Fibroblast of villous mesenchyme (primary cell): ENCODE measurements at regions not wholly inside any gene's neighbourhood (a gene's known extent, or its start where the extent isn't known, plus 50 kb on each side); places are given as distances from the start of the nearest gene placed in this dataset.
A peak's percentile ranks its signal among the peaks of the same experiment; 100 is the strongest.

ENCODE experiments used
- DNase-seq: peaks from one replicate; pipeline ENCODE4 v3.0.0-alpha.2; 2010; ENCODE audit warnings: low read depth
- H3K4me3 ChIP-seq: 2 replicates; pipeline ENCODE4 v1.5.1; 2011; ENCODE audit warnings: low read depth, mild to moderate bottlenecking, low read length
- TF ChIP-seq, protein P1 (sequence below): IDR thresholded peaks from 2 replicates; pipeline ENCODE4 v1.5.1; 2012; ENCODE audit warnings: low read depth, mild to moderate bottlenecking, low read length; ENCODE audit not compliant: insufficient read depth

- H3K4me3 ChIP-seq, result no peak overlapping the region
- DNase-seq, result peak; percentile 77
- TF ChIP-seq, protein P1, sequence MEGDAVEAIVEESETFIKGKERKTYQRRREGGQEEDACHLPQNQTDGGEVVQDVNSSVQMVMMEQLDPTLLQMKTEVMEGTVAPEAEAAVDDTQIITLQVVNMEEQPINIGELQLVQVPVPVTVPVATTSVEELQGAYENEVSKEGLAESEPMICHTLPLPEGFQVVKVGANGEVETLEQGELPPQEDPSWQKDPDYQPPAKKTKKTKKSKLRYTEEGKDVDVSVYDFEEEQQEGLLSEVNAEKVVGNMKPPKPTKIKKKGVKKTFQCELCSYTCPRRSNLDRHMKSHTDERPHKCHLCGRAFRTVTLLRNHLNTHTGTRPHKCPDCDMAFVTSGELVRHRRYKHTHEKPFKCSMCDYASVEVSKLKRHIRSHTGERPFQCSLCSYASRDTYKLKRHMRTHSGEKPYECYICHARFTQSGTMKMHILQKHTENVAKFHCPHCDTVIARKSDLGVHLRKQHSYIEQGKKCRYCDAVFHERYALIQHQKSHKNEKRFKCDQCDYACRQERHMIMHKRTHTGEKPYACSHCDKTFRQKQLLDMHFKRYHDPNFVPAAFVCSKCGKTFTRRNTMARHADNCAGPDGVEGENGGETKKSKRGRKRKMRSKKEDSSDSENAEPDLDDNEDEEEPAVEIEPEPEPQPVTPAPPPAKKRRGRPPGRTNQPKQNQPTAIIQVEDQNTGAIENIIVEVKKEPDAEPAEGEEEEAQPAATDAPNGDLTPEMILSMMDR, result no peak
Observed at GRCh38 chr6:140623498-140623897, 1249.0 kb upstream of the CITED2 start.

DNA sequence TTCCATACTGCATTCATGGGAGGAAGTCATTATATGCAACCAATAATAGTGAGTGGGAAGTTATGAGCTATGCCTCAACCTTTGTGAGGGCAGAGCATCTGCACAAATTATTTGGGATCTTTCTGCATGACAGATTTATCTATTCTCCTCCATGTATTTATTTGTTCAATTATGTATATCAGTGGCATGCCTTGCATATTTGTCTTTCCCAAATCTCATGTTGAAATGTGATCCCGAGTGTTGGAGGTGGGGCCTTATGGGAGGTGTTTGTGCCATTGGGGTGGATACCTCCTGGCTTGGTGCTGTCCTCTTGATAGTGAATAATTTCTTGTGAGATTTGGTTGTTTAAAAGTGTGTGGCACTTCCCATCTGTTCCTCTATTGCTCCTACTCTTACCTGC is 1246.0 kb upstream of the CITED2 start:
- TF ChIP-seq, protein P1, result no peak
- DNase-seq, result no peak
- no peak overlapping the region for H3K4me3 ChIP-seq

DNA sequence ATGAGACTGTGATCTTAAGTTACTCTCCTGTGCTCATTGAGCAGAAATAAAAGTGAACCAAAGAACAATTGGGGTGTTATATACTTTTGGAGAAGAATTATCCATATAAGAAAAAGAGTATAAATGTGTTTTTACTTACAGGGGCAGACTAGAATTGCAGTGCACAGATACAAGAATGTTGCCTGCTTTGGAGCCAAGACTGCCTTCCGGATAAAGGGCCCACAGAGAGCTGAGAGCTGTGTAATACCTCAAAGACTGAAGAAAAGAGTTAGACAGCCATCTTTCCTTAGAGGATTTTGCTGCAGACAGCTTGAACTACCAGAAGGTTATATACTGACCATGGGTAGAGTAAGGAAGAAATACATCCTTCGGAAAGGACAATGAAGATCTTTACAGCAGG is 1235.5 kb upstream of the CITED2 start:
- TF ChIP-seq, protein P1, result no peak
- no peak overlapping the region for H3K4me3 ChIP-seq
- no peak for DNase-seq

GRCh38 chr6:140609321-140609720 is 1234.9 kb upstream of the CITED2 start:
- no peak for DNase-seq
- no peak overlapping the region for H3K4me3 ChIP-seq
- TF ChIP-seq, protein P1, result no peak

GRCh38 chr6:140604786-140605185 is 1230.3 kb upstream of the CITED2 start:
- TF ChIP-seq, protein P1, result no peak
- DNase-seq, result no peak
- H3K4me3 ChIP-seq, result no peak overlapping the region

- peak; percentile 20 for DNase-seq
- no peak overlapping the region for H3K4me3 ChIP-seq
- TF ChIP-seq, protein P1, result no peak
Observed at GRCh38 chr6:140602431-140603248, 1228.2 kb upstream of the CITED2 start.
